Panc1 (cell line): ENCODE measurements at regions not wholly inside any gene's neighbourhood (a gene's known extent, or its start where the extent isn't known, plus 50 kb on each side); places are given as distances from the start of the nearest gene placed in this dataset.

ENCODE experiments used
- ATAC-seq: fragments of 200-7000 bp; cut with Tn5 transposase; 2 replicates; pipeline ENCODE4 v1.9.1; 2020; ENCODE audit warnings: mild to moderate bottlenecking, moderate library complexity
- BruUV-seq: library from RNA; stranded (reverse); fragments of 400-500 nt; replicated peaks from 2 replicates; lab custom pipeline; 2021; lab: Mats Ljungman, UMichigan
- CTCF ChIA-PET: fragments of 300-600 bp; sonication (Branson Sonifier 250); formaldehyde crosslinking; loops from one replicate; lab custom pipeline; 2022; ENCODE audit warnings: antibody characterized with exemption; lab: Charles Lee
- POLR2A ChIA-PET: fragments of 300-600 bp; sonication (Branson Sonifier 250); formaldehyde crosslinking; loops from one replicate; lab custom pipeline; 2022; ENCODE audit warnings: antibody characterized with exemption; lab: Charles Lee
- DNase-seq: peaks from one replicate; pipeline ENCODE4 v3.0.0-alpha.2; 2010; ENCODE audit warnings: low read depth, low spot score
- H3K27ac ChIP-seq: 2 replicates; pipeline ENCODE4 v1.5.1; 2011; ENCODE audit warnings: mild to moderate bottlenecking, low read length, inconsistent platforms
- H3K27me3 ChIP-seq: fragments of 200-500 bp; sonication (Bioruptor generic); 2 replicates; pipeline ENCODE4 v1.6.0; 2014; ENCODE audit warnings: low read length, inconsistent platforms; ENCODE audit not compliant: control insufficient read depth, insufficient read depth
- H3K36me3 ChIP-seq: fragments of 200-500 bp; sonication (Bioruptor generic); 2 replicates; pipeline ENCODE4 v1.5.1; 2014; ENCODE audit warnings: inconsistent platforms, mild to moderate bottlenecking, low read length, moderate library complexity; ENCODE audit not compliant: control insufficient read depth, insufficient read depth
- H3K4me1 ChIP-seq: 2 replicates; pipeline ENCODE4 v1.5.1; 2011; ENCODE audit warnings: inconsistent platforms, mild to moderate bottlenecking, low read length, moderate library complexity; ENCODE audit not compliant: control insufficient read depth, insufficient read depth
- H3K4me3 ChIP-seq, 2 experiments: 2 replicates each; pipeline ENCODE4 v1.5.1; 2011 to 2012; ENCODE audit warnings: low read depth in 2 of 2, low read length in 2 of 2, mild to moderate bottlenecking in 2 of 2, inconsistent platforms in 1 of 2, moderate library complexity in 1 of 2
- H3K9me3 ChIP-seq: fragments of 200-500 bp; sonication (Bioruptor generic); 2 replicates; pipeline ENCODE4 v1.5.1; 2014; ENCODE audit warnings: low read depth, mild to moderate bottlenecking, inconsistent platforms, low read length, moderate library complexity; ENCODE audit not compliant: control insufficient read depth, insufficient read depth
- POLR2AphosphoS5 ChIP-seq: IDR thresholded peaks from 2 replicates; pipeline ENCODE4 v1.6.1; 2012; ENCODE audit warnings: mild to moderate bottlenecking, low read depth, low read length, moderate library complexity
- SIN3A ChIP-seq: IDR thresholded peaks from 2 replicates; pipeline ENCODE4 v1.6.1; 2012; ENCODE audit warnings: low read depth, mild to moderate bottlenecking, low read length, moderate library complexity, borderline replicate concordance; ENCODE audit not compliant: insufficient read depth
- TCF7L2 ChIP-seq: IDR thresholded peaks from 2 replicates; pipeline ENCODE4 v1.6.1; 2011; ENCODE audit warnings: mild to moderate bottlenecking, low read depth, low read length, inconsistent platforms
- in situ Hi-C: cut with HindIII; loops from 2 replicates; pipeline ENCODE4 v1.10.0; 2016; ENCODE audit warnings: low sequenced_read_pairs, low pct_unique_long_range_greater_than_20kb
- intact Hi-C: fragments of 100-400 bp; cut with micrococcal nuclease; formaldehyde crosslinking; loops from one replicate; pipeline ENCODE4 v1.10.0; 2022; ENCODE audit not compliant: unreplicated experiment
- TF ChIP-seq, protein P1 (sequence below): fragments of 450-650 bp; IDR thresholded peaks from 2 replicates; pipeline ENCODE4 v1.5.1; 2017; ENCODE audit warnings: mild to moderate bottlenecking
- TF ChIP-seq, protein P2 (sequence below), 2 experiments: IDR thresholded peaks; 2 replicates each; pipeline ENCODE4 v1.6.1; 2011 to 2012; ENCODE audit warnings: low read depth in 2 of 2, control low read depth in 1 of 2, low read length in 1 of 2, mild to moderate bottlenecking in 1 of 2, moderate library complexity in 1 of 2; ENCODE audit not compliant: insufficient read depth in 1 of 2

DNA sequence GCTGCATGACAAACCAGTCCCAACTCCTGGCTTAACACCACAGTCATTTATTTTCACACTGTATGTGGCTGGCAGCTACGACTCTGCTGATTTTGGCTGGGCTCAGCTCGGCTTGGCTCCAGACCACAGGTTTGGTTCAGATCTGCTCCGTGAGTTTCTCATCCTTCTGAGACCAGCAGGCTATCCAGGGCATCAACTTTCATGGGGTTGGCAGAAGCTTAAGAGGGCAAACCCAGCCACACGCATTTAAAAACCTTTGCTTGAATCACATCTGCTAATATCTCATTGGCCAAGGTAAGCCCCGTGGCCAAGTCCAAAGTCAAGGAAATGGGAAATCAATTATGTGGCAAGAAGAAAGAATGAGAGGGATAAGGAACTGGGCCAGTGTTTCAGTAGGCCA, 574.2 kb downstream of the MATN1 start:
- no peak for DNase-seq
- Histone ChIP-seq H3K4me1 (no peaks in the 10 kb centered on the region), H3K4me3 (no peak overlapping the region), H3K36me3 (no peaks in the 10 kb centered on the region), H3K27ac (no peak overlapping the region), H3K9me3 (no peaks in the 10 kb centered on the region), H3K27me3 (no peaks in the 10 kb centered on the region; the same call in 1 of the 2 replicates)
- intact Hi-C loops, result no loop called here
- no TSS peak for BruUV-seq
- ATAC-seq, result no peak
- CTCF ChIA-PET, result no interaction called here
- in situ Hi-C loops, result no loop called here
- POLR2A ChIA-PET, result no interaction called here
- no peak for TF ChIP-seq TCF7L2
- TF ChIP-seq, protein P1, sequence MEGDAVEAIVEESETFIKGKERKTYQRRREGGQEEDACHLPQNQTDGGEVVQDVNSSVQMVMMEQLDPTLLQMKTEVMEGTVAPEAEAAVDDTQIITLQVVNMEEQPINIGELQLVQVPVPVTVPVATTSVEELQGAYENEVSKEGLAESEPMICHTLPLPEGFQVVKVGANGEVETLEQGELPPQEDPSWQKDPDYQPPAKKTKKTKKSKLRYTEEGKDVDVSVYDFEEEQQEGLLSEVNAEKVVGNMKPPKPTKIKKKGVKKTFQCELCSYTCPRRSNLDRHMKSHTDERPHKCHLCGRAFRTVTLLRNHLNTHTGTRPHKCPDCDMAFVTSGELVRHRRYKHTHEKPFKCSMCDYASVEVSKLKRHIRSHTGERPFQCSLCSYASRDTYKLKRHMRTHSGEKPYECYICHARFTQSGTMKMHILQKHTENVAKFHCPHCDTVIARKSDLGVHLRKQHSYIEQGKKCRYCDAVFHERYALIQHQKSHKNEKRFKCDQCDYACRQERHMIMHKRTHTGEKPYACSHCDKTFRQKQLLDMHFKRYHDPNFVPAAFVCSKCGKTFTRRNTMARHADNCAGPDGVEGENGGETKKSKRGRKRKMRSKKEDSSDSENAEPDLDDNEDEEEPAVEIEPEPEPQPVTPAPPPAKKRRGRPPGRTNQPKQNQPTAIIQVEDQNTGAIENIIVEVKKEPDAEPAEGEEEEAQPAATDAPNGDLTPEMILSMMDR, result no peak
- TF ChIP-seq POLR2AphosphoS5, result no peak
- no peak for TF ChIP-seq SIN3A
- TF ChIP-seq, protein P2, sequence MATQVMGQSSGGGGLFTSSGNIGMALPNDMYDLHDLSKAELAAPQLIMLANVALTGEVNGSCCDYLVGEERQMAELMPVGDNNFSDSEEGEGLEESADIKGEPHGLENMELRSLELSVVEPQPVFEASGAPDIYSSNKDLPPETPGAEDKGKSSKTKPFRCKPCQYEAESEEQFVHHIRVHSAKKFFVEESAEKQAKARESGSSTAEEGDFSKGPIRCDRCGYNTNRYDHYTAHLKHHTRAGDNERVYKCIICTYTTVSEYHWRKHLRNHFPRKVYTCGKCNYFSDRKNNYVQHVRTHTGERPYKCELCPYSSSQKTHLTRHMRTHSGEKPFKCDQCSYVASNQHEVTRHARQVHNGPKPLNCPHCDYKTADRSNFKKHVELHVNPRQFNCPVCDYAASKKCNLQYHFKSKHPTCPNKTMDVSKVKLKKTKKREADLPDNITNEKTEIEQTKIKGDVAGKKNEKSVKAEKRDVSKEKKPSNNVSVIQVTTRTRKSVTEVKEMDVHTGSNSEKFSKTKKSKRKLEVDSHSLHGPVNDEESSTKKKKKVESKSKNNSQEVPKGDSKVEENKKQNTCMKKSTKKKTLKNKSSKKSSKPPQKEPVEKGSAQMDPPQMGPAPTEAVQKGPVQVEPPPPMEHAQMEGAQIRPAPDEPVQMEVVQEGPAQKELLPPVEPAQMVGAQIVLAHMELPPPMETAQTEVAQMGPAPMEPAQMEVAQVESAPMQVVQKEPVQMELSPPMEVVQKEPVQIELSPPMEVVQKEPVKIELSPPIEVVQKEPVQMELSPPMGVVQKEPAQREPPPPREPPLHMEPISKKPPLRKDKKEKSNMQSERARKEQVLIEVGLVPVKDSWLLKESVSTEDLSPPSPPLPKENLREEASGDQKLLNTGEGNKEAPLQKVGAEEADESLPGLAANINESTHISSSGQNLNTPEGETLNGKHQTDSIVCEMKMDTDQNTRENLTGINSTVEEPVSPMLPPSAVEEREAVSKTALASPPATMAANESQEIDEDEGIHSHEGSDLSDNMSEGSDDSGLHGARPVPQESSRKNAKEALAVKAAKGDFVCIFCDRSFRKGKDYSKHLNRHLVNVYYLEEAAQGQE (IDR thresholded peaks at IDR 0.05; ENCODE audit: insufficient read depth in 1 of 2, low read depth in 2 of 2, low read length in 1 of 2), result no peak

DNA sequence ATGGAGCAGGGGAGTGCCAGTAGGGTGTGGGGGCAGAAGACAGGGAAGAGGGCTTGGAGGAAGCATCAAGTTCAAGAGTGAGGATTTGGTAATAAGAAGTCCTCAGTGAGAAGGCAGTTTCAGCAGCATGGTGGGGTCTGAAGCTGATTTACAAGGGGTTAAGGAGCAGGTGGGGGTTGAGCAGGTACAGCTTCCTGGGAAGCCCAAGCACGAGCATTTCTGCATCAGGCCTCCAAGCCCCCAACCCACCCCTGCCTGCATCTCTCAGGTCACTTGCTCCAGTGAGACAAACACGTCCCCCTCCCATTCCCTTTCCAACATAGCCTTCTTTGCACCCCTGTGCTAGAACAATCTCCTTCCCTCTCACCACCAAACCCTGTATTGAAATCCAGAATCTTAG, 574.7 kb downstream of the MATN1 start:
- Histone ChIP-seq H3K9me3 (no peaks in the 10 kb centered on the region), H3K27ac (no peak overlapping the region), H3K4me1 (no peaks in the 10 kb centered on the region), H3K27me3 (no peaks in the 10 kb centered on the region; the same call in 1 of the 2 replicates), H3K36me3 (no peaks in the 10 kb centered on the region), H3K4me3 (no peak overlapping the region)
- intact Hi-C loops, result no loop called here
- DNase-seq, result no peak
- BruUV-seq, result no TSS peak
- no peak for ATAC-seq
- in situ Hi-C loops, result no loop called here
- POLR2A ChIA-PET, result no interaction called here
- TF ChIP-seq POLR2AphosphoS5 (no peak), SIN3A (no peak), TCF7L2 (no peak)
- TF ChIP-seq, protein P1, result no peak
- TF ChIP-seq, protein P2 (IDR thresholded peaks at IDR 0.05; ENCODE audit: insufficient read depth in 1 of 2, low read depth in 2 of 2, low read length in 1 of 2), result no peak
- CTCF ChIA-PET, result no interaction called here
